ENCODE measurements at regions not wholly inside any gene's neighbourhood (a gene's known extent, or its start where the extent isn't known, plus 50 kb on each side); places are given as distances from the start of the nearest gene placed in this dataset.

DNA sequence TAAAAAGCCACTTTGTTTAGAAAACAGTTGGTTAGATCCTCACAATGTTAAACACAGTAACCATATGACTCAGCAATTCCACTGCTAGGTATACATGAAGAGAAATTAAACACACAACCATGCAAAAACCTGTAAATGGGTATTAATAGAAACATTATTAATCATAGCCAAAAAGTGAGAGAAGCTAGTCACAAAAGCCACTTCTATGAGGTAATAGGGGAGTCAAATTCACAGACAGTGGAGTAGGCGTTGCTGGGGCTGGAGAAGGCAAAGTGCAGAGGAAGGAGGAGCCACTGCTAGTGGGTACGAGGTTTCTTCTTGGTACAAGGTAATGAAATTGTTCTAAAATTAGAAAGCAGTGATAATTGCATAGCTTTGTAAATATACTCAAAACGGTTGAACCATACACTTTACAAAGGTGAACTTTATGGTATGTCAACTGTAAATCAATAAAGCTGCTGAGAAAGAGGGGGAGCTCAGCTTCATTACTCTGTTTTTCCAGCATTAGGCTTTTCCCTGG is 364.4 kb downstream of the GADD45G start:
- DNase-seq (ENCODE audit: low read depth): no peak

DNA sequence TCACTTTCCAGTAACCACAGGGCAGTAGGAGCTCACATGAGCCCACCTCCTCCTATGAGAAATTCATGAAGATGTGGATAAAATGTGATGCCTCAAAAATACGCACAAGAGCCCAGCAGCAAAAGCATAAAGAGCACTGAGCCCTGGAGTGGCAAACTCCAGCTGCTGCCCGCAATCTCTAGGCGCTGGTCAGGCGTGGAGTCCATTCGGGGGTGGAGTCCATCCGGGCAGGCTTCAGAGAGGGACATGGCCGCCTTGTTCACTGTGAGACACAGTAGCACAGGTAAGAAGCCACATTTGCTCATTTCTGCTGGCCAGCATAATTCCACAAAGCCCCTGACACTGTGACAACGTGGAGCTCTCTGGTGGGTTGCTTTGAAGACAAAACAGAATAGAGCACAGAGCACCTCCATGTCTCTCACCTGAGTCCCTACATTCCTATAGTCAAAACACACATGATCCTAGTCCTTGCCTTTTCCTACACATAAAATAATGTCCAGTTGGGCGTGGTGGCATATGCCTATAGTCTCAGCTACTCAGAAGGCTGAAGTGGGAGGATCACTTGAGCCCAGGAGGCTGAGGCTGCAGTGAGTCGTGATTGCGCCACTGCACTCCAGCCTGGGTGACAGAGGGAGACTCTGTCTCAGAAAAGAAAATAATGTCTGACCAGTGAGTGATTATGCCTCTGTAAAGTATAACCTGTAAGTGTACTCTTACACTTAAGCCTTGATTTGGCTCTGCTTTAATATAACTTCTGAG is 365.2 kb downstream of the GADD45G start:
- DNase-seq (ENCODE audit: low read depth): no peak

DNA sequence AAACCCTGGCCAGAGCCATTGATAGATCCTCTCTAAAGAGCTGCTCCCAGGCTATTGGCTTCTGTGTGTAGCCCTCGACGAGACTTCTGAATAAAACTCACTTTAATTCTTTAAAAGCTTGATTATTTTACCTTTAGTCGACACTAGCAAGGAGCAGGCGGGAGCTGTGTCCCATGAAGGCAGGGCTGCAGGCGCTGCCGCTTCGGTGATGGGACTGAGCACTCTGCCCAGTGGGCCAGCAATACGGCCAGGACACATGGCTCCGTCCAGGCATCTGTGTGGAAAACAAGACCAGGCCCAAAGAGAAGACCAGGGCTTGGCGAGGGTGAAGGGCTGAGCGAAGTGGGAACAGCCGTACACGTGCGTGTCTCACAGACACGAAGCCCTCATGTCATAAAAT is 365.9 kb downstream of the GADD45G start:
- DNase-seq (ENCODE audit: low read depth): no peak

DNA sequence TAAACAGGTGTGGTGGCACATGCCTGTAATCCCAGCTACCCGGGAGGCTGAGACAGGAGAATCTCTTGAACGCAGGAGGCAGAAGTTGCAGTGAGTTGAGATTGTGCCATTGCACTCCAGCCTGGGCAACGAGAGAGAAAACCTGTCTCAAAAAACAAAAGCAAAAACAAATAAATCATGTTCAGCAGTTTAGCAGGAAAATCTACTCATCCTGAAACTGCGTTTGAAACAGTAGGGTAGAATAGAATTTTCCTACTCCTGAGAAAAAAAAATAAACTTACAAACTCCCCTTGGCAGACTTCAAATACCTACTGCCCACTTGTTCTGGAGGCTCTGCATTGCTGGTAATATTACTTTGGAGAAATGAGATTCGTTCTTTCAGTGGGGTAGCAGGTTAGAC is 367.7 kb downstream of the GADD45G start:
- DNase-seq (ENCODE audit: low read depth): no peak

DNA sequence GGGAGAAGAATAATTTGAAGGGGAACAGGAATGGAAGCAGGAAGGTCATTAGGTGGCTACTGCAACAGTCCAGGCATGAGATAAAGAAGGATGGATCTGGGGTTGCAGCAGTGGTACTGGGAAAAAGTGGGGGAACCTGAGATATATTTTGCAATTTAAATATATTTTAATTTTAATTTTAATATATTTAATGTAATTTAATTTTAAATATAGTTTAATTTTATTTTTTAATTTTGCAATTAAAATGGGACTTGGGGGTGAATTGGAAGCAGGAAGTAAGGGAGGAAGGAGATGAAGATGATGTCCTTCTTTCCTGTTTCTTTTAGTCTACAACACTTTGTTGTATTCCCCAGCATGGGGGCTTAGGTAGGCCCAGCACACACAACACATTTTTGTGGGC is 369.8 kb downstream of the GADD45G start:
- DNase-seq (ENCODE audit: low read depth): no peak

DNA sequence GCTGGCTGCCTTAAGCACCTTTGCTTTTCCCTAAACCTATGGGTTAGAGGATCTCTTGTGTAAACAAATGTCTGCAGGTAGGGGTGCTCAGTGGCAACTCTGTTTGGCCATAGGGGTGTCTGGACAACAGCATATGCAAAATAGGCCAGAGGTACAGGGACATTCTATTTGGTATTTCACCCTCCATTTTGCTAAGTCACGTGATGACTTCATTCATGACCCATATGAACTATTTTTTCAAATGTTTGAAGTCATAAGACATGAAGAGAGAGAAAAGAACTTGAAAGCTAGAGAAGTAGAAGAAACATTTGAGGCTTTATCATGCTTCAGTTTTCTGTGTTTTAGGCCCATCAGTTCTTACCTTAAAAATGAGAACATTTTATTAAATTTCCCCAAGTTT is 370.2 kb downstream of the GADD45G start:
- no peak for DNase-seq (ENCODE audit: low read depth)

DNA sequence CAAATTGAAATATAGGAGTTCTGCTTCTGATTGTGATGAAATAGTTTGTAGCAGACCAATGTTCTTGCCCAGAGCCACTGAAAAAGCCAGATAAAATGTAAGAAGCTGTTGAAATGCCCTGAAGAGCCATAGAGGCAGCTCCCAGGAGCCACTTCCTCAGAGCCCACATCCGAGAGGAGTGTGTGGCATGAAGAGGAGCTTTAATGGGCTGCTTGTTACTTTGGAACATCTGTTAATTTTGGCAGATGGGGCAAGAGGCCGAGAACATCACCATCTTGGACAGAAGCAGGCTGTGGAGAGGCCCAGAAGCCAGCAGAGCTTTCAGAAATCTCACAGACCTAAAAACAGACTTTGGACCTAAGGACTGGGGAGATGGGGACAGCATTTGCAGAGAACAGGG is 370.8 kb downstream of the GADD45G start:
- no peak for DNase-seq (ENCODE audit: low read depth)

DNA sequence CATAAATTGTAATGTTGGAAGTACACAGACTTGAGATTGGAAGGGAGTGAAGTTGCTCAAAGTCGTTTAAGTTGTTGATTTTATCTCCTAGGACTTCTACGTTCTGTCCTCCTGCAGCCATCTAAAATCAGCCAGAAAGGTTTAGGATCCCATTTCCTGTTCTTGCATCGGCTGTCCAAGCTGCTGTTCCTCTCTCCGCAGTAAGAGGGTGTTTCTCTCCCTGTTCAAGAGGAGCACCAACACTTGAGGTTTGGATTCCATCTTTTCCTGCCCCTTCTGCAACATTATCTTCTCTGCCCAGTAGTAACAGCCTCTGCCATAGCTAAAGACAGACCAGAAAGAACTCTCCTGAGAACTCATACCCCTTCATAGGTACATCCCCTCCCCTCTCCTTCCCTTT is 373.4 kb downstream of the GADD45G start:
- no peak for DNase-seq (ENCODE audit: low read depth)

DNA sequence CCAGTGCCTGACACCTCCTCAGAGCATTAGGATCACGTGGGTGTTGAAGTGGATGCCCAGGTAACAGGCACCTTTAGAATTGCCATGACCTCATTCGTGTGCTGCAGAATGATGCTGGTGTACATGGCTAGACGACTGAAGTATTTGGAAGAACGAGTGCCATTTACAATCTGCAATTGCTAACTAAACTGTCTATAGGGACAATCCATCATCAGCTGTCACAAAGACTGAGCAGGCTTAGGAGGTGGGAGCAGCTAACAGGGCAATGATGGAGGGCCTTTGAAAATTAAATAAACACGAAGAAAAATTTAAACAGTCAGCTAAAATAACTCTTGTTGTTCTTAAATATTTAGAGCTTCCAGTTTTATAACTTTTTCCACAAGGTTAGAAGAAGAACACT is 375.8 kb downstream of the GADD45G start:
- DNase-seq (ENCODE audit: low read depth): no peak

DNA sequence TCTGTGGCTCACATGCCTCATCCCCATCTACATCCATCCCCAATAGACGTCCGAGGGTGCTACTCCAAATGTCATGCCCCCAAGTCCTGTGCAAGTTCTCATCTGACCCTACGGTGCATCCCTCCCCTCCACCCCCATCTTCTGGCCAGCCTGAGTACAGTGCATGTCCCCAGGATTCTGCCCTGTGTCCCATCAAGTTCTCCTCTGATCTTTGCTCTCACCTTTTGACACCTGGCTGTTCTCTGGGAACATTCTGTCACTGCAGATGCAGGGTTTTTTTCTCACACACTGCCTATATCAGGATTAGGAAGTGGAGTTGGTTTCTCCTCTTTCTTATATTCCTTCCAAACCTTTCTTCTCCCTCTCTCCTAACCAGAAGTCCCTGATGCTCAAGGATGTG is 377.2 kb downstream of the GADD45G start:
- DNase-seq (ENCODE audit: low read depth): no peak

DNA sequence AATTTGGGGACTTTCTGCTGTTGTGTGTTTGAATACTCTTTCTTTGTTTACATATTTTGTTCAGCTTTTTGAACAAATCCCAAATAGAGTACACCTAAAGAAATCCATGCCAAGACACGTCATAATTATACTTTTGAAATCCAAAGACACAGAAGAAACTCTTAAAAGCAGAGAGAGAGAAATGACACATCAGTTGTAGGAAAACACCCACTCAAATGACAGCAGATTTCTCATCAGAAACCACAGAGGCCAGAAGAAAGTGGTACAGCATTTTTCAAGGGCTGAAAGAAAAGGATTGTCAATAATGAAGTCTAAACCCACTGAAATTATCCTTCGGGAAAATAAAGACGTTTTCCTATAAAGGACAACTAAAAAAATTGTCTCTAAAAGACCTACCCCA is 378.6 kb downstream of the GADD45G start:
- no peak for DNase-seq (ENCODE audit: low read depth)

DNA sequence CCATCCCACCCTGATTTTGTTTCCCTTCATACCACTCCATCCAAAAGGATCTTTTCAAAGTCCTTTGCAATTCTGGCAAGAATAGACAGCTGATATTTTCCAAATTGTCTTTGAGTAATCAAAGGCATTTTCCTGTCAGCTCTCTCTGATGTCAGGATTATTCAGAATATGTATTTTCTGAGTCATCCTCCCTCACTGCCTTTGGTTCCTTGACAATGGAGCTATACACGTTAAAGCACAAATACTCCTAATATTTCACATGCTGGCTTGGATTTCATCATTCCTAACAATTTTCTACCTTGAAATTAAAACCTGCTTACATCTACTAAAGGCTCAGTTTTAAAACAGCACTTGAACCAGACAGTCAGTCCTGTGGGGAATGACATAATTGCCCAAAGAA is 379.4 kb downstream of the GADD45G start:
- no peak for DNase-seq (ENCODE audit: low read depth)

DNA sequence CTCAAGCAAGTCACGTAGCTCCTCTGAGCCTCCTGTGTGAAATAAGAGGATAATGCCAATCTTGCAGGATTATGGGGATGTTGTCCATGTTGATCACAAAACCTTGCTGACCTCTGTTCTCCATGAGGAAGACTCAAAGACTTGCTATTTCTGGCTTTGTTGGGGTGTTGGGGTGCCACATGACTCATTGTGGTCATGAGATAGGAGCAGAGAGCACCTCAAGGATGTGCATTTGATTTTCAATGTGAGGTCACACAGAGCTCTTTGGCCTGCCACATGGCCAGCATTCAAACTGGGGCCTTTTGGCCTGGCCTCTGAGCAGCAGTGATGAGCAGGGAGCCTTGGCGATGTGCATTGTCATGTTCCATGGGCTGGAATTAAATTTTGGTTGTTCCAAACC is 380.3 kb downstream of the GADD45G start:
- DNase-seq (ENCODE audit: low read depth): no peak

DNA sequence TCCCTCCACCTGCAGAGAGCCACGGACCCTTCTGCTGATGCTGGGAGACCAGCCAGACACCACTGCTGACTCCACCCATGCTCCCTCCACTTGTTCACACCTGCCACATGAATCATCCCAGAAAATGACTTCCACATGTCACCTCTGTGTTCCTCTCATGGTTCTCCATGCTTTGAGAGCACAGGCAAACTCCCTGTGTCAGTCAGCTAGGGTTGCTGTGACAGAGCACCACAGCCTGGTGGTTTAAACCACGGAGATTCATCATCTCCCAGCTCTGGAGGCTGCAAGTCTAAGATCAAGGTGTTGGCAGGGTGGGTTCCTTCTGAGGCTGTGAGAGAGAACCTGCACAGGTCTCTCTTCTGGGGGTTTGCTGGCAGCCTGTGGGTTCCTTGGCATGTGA is 381.4 kb downstream of the GADD45G start:
- DNase-seq (ENCODE audit: low read depth): no peak

DNA sequence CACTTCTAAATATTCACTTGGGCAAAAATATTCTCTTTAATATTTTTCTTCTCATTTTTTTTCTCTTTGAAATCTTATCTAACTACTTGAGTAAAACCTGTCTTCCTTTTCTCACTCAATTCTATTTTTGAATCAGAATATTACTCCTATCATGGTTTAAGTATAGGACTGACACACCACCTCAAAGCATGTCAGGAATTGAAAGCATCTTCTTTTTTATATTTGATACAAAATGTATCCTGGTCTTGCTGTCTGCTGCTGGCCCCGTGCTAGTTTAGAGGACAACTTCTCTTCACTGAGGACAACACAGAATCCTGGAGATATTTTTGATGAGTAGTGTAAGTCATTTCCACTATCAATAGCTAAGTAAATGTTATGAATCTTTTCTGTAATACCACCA is 383.6 kb downstream of the GADD45G start:
- DNase-seq (ENCODE audit: low read depth): no peak

DNA sequence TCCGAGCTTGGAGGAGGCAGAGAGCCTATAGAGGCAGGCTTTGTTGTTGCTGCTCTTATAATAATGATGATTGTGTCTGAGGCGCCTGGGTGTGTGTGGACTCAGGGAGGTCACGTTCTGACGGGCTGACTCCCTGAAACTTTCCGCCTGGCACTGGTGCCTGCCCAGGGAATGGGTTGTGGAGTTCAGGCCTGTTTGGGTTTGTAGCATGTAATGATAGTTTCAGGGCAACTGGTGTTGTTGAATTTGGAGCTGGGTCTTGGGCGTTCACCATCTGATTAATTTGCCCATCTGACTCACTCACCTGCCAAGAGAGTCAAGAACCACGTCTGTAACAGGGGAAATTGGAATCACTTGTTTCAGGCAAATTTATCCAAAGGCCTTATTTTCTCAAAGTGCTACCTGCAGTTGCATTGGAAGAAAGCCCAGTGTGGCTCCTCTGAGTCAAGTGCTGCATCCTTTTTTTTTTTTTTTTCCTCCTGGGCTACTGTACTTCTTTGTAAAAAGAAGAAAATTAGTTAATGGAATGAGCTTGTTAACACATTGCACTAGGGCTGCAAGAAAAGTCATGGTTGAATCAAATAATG is 386.5 kb downstream of the GADD45G start:
- DNase-seq (ENCODE audit: low read depth): no peak

DNA sequence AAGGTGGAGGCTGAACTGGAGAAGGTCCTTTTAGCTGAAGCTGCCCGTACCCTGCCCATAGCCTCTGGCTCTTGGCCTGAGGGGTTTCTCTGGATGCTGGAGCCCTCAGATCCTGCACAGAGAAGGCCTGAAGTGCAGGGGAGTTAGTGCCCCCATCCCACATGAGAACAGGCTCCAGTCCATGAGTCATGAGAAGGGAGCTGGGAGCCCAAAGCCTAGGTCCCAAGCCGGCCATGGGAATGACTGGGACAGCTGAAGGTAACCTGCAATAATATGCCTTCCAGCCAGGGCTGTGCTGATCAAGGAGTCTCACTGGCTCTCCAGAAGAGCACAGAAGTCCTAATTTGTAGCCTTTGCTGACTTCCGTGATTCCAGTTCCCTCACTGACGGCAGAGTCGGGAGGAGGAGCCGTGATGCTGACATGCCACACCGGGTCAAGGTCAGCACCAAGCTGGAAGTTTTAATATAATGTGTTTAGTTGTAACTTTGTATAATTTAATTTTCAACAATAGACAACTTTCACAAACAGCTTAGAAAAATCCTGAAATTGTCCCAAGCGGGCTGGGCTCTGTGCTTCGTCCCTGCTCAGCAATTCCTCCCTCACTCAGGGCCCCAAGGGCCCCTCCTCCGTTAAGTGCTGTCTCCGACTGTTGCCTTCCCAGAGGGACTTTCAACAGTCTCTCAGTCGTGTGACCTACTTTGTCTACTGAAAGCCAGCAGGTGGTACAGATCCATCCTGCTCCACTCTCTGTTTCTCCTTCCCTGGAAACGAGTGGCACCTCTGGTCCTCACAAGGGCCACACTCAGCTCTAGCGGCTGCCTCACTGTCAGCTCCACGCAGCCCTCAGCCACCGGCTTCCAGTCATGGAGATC is 387.8 kb downstream of the GADD45G start:
- DNase-seq (ENCODE audit: low read depth): no peak

DNA sequence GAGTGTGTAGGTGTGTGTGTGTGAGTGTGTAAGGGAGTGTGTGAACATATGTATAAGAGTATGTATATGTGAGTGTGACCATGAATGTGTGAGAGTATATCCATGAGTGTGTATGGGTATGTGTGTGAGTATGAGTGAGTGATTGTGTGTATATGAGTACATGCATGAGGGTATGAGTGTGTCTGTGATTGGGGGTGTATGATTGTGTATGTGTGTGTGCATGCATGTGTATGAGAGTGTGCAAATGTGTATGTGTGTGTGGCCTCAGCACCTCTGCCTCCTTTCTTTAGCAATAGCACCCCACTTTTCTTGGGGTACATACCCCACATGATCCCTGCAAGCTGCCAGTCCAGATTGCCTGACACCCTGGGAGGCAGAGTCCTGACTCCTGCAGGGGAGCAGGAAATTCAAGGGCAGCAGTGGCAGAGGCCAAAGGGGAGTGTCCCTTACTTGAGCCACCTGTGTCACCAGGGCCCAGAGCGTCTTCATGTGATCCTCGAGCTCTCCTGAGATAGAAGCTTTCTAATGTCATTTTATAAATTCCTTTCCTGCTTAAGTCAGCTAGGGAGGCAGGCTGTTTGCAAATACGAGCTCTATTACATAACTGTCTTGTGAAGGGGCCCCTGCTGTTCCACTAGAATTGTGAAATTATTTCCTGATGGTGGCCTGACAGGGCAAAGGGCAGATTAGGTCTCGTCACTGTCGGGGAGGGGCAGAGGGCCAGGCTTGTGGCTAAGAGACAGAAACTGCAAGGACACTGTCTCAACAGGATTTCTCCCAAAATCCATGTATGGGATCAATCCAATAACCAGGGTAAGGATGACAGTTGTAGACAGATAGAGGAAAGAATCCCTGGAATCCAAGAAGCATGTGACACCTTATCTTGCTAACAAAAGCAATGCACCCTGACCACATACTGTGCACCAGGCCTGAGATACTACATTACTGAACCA is 389.1 kb downstream of the GADD45G start:
- DNase-seq (ENCODE audit: low read depth): no peak

DNA sequence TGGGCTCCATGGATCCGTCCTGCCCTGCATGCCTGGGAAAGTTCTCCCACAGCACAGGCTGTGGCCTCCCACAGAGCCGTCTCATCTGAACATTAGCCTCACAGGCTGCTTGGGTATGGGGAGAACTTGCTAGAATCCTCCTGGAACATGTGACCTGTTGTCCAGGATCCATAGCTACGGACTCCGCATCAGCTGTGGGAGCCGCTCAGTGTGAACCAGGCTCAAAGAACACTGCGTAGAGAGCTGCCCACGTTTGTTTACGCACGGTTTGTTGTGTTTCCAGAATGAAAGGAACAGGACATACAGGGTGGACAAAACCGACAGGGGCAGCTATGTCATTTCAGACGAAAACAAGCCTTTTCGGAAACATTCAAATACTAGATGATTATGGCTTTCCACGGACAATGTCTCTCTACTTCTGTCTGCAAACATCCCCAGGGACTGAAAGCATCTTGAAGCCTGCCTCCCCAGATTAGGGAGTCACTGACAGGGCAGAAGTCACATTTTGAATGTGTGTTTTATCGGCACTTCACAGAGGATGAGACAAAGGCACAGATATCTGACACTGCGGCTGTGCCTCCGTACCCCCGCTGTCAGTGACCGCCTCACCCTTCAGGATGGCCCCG is 390.3 kb downstream of the GADD45G start:
- no peak for DNase-seq (ENCODE audit: low read depth)

DNA sequence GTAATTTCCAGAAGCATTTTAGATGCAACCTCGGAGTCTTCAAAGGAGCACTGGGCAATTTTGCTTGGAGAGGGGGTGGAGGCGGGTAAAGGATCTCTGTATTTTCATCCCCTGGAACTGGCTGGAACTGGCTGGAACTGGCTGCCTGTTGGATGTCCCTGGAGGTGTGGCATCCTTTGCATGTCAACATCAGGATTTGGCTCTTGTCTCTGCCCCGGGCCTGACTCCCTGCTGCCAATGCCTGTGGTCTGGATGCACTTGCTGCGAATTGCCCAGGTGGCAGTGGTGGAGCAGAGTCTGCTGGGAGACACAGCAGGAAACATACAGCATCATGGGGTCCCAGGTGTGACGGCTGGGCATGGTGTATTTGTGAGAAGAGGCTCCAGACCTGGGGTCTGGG is 391.3 kb downstream of the GADD45G start:
- DNase-seq (ENCODE audit: low read depth): no peak

DNA sequence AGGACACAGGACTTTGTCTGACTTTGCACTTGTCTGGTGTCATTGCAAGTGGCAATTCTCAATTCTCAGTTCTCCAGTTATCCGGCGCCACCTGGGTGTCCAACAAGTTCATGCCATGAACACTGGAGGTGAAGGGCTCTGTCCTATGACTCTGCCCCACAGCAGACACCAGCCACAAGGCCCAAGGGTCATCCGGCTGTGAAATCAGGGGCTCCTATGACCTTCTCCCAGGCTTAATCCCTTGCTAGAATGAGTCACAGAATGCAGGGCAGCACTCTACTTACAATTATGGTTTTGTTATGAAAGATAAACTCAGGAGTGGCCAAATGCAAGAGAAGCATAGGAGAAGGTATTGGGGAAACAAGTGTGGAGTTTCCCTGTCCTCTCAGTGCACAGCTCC is 392.0 kb downstream of the GADD45G start:
- no peak for DNase-seq (ENCODE audit: low read depth)

Data from T-helper 22 cell (primary cell).